Neuronal stem cell (in vitro differentiated cells): ENCODE measurements at regions not wholly inside any gene's neighbourhood (a gene's known extent, or its start where the extent isn't known, plus 50 kb on each side); places are given as distances from the start of the nearest gene placed in this dataset.

Experiments
- DNase-seq: peaks from one replicate; pipeline ENCODE4 v3.0.0-alpha.2; 2013; ENCODE audit warnings: low spot score
- H2AFZ ChIP-seq: one replicate; pipeline ENCODE4 v1.6.1; 2013; ENCODE audit warnings: mild to moderate bottlenecking, low read length, inconsistent platforms
- H2AK5ac ChIP-seq: 2 replicates; pipeline ENCODE4 v1.6.1; 2013; ENCODE audit warnings: low read depth, mild to moderate bottlenecking, inconsistent platforms, low read length, moderate library complexity, mixed read lengths
- H2BK120ac ChIP-seq: 2 replicates; pipeline ENCODE4 v1.6.1; 2013; ENCODE audit warnings: low read depth, mild to moderate bottlenecking, inconsistent platforms, low read length, moderate library complexity, mixed read lengths
- H2BK12ac ChIP-seq: one replicate; pipeline ENCODE4 v1.6.1; 2013; ENCODE audit warnings: low read length, inconsistent platforms
- H2BK15ac ChIP-seq: 2 replicates; pipeline ENCODE4 v1.6.1; 2013; ENCODE audit warnings: mild to moderate bottlenecking, low read length, inconsistent platforms, mixed read lengths
- H2BK5ac ChIP-seq: one replicate; pipeline ENCODE4 v1.6.1; 2013; ENCODE audit warnings: inconsistent platforms, mild to moderate bottlenecking, low read length, moderate library complexity
- H3K14ac ChIP-seq: one replicate; pipeline ENCODE4 v1.6.1; 2013; ENCODE audit warnings: low read length, inconsistent platforms
- H3K18ac ChIP-seq: 2 replicates; pipeline ENCODE4 v1.6.1; 2013; ENCODE audit warnings: low read length, inconsistent platforms
- H3K23ac ChIP-seq: 2 replicates; pipeline ENCODE4 v1.6.1; 2013; ENCODE audit warnings: low read depth, mild to moderate bottlenecking, mixed read lengths, low read length, inconsistent platforms; ENCODE audit not compliant: poor library complexity
- H3K27ac ChIP-seq: replicated peaks from 3 replicates; pipeline ENCODE4 v1.5.1; 2013; ENCODE audit warnings: low read length, inconsistent platforms
- H3K27me3 ChIP-seq, 3 experiments: 2 replicates each; pipeline ENCODE4 v1.6.1; 2013; ENCODE audit warnings: low read length in 3 of 3, mild to moderate bottlenecking in 2 of 3, inconsistent platforms in 1 of 3, low read depth in 1 of 3, mixed read lengths in 1 of 3, moderate library complexity in 1 of 3; ENCODE audit not compliant: control insufficient read depth in 3 of 3, insufficient read depth in 3 of 3
- H3K36me3 ChIP-seq, 2 donors: replicated peaks in 1 of 2; 2 replicates each; pipeline ENCODE4 v1.6.1; 2013; ENCODE audit warnings: low read length in 2 of 2; ENCODE audit not compliant: control insufficient read depth in 2 of 2, insufficient read depth in 2 of 2
- H3K4ac ChIP-seq: 2 replicates; pipeline ENCODE4 v1.6.1; 2013; ENCODE audit warnings: inconsistent platforms, mild to moderate bottlenecking, low read length, moderate library complexity
- H3K4me1 ChIP-seq, 2 donors: 1 replicate in 1 of 2; 2 replicates in 1 of 2; pipeline ENCODE4 v1.6.1; 2013; ENCODE audit warnings: low read length in 2 of 2, low read depth in 1 of 2; ENCODE audit not compliant: control insufficient read depth in 2 of 2, insufficient read depth in 1 of 2
- H3K4me2 ChIP-seq: one replicate; pipeline ENCODE4 v1.6.1; 2013; ENCODE audit warnings: mild to moderate bottlenecking, low read length, inconsistent platforms; ENCODE audit not compliant: insufficient read depth, poor library complexity, severe bottlenecking
- H3K4me3 ChIP-seq, 2 donors: 2 replicates each; pipeline ENCODE4 v1.5.1; 2013; ENCODE audit warnings: low read length in 2 of 2, mild to moderate bottlenecking in 2 of 2, inconsistent platforms in 1 of 2, moderate library complexity in 1 of 2
- H3K79me1 ChIP-seq: one replicate; pipeline ENCODE4 v1.6.1; 2013; ENCODE audit warnings: low read depth, mild to moderate bottlenecking, inconsistent platforms, low read length, moderate library complexity
- H3K9ac ChIP-seq: one replicate; pipeline ENCODE4 v1.6.1; 2013; ENCODE audit warnings: mild to moderate bottlenecking, low read depth, low read length, inconsistent platforms; ENCODE audit not compliant: poor library complexity
- H3K9me3 ChIP-seq, 2 donors: replicated peaks in 1 of 2; 2 replicates each; pipeline versions ENCODE3 to v1.6.1; 2013; ENCODE audit warnings: low read length in 2 of 2, mild to moderate bottlenecking in 2 of 2, inconsistent platforms in 1 of 2, low read depth in 1 of 2, mixed read lengths in 1 of 2, moderate library complexity in 1 of 2; ENCODE audit not compliant: control insufficient read depth in 2 of 2, insufficient read depth in 1 of 2
- H4K8ac ChIP-seq: one replicate; pipeline ENCODE4 v1.6.1; 2013; ENCODE audit warnings: low read depth, mild to moderate bottlenecking, inconsistent platforms, low read length, moderate library complexity
- H4K91ac ChIP-seq: one replicate; pipeline ENCODE4 v1.6.1; 2013; ENCODE audit warnings: low read length, low read depth, mild to moderate bottlenecking, inconsistent platforms; ENCODE audit not compliant: poor library complexity
- WGBS, 2 donors: extraction: QIAGEN DNeasy Blood & Tissue Kit; methylation state at CpG; one replicate each; pipeline ENCODE4 v1.1.7; 2013; ENCODE audit warnings: missing lambda C conversion rate in 2 of 2, mixed read lengths in 1 of 2; ENCODE audit not compliant: insufficient read length in 2 of 2, insufficient replicate concordance in 1 of 2; ENCODE audit errors: extremely low coverage in 2 of 2; 5-methylcytosine and 5-hydroxymethylcytosine counted together

- no peak overlapping the region for H2AFZ ChIP-seq
- no peak overlapping the region for H3K9ac ChIP-seq
- H3K4ac ChIP-seq, result no peak overlapping the region
- no peaks in the 10 kb centered on the region for H3K27me3 ChIP-seq
- no peak overlapping the region for H3K18ac ChIP-seq
- DNase-seq, result no peak
- H3K14ac ChIP-seq, result no peak overlapping the region
- no peaks in the 10 kb centered on the region for H3K4me1 ChIP-seq
- no CpG with 5 or more reads among the region's 3 CpGs for WGBS, 2 donors
- no peak overlapping the region for H4K8ac ChIP-seq
- no peak overlapping the region for H3K23ac ChIP-seq
- H3K79me1 ChIP-seq, result no peaks in the 10 kb centered on the region
- H2BK120ac ChIP-seq, result no peak overlapping the region
- H3K4me2 ChIP-seq, result no peak overlapping the region
- H4K91ac ChIP-seq, result no peak overlapping the region
- H2BK5ac ChIP-seq, result no peak overlapping the region
- no peak overlapping the region for H2AK5ac ChIP-seq
- no peaks in the 10 kb centered on the region for H3K36me3 ChIP-seq
- H3K9me3 ChIP-seq, result no peaks in the 10 kb centered on the region
- no peak overlapping the region for H3K4me3 ChIP-seq
- H2BK12ac ChIP-seq, result no peak overlapping the region
- H2BK15ac ChIP-seq, result no peak overlapping the region
- no peak overlapping the region for H3K27ac ChIP-seq
These were observed 1010.9 kb upstream of the NXPH2 start for GRCh38 chr2:139790807-139791752.

DNA sequence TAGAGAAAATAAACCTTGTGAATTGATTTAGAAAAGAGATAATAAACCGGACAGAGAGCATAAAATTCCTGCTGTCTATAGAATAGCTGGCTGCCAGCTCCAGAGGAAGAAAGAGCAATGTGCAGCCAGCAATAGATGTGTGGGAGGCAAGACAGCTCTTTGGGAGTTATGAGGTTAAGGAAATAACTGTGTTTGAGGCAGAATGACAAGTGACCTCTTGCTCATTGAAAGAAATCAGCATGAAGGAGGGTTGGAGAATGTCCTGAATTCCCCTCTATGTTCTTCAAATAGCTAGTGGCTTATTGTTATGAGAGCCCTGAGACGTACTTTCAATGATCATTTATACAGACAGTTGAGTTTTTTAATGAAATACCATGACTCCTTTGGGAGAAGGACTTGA, 1009.9 kb upstream of the NXPH2 start:
- Histone ChIP-seq H4K91ac (no peak overlapping the region), H3K27ac (no peak overlapping the region), H2BK15ac (no peak overlapping the region), H2AFZ (no peak overlapping the region), H4K8ac (no peak overlapping the region), H3K9me3 (no peaks in the 10 kb centered on the region), H3K14ac (no peak overlapping the region), H3K79me1 (no peaks in the 10 kb centered on the region), H2BK5ac (no peak overlapping the region), H3K4me1 (no peaks in the 10 kb centered on the region), H2BK12ac (no peak overlapping the region), H3K27me3 (no peaks in the 10 kb centered on the region), H3K4me2 (no peak overlapping the region), H2AK5ac (no peak overlapping the region), H3K36me3 (no peaks in the 10 kb centered on the region), H3K18ac (no peak overlapping the region), H2BK120ac (no peak overlapping the region), H3K9ac (no peak overlapping the region), H3K4me3 (no peak overlapping the region), H3K23ac (no peak overlapping the region), H3K4ac (no peak overlapping the region)
- WGBS, 2 donors, result no CpG with 5 or more reads among the region's 2 CpGs
- no peak for DNase-seq

DNA sequence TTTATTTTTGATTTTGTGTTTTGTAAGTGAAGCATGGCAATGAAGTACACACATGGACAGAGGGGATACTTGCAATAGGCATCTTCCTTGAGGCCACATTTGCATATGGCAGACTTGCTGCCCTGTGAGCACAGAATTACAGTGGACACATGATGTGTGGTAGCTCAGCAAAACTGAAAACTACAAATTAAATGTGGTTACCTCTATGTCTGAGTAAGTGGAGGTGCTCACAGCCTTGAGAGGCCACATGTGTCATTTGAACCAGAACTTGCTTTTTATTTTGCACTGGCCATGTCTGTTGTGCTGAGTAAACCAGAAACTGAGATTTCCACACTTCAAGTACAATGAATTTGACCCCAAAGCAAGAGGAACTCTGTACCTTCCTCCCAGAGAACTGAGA, 998.5 kb upstream of the NXPH2 start:
- Histone ChIP-seq H3K4ac (no peak overlapping the region), H3K4me2 (no peak overlapping the region), H2BK5ac (no peak overlapping the region), H4K91ac (no peak overlapping the region), H3K79me1 (no peaks in the 10 kb centered on the region), H3K4me1 (no peaks in the 10 kb centered on the region), H2AK5ac (no peak overlapping the region), H2BK120ac (no peak overlapping the region), H3K23ac (no peak overlapping the region), H3K27me3 (no peaks in the 10 kb centered on the region), H2BK15ac (no peak overlapping the region), H3K18ac (no peak overlapping the region), H2AFZ (no peak overlapping the region), H2BK12ac (no peak overlapping the region), H4K8ac (no peak overlapping the region), H3K9me3 (no peaks in the 10 kb centered on the region), H3K27ac (no peak overlapping the region), H3K36me3 (no peaks in the 10 kb centered on the region), H3K9ac (no peak overlapping the region), H3K14ac (no peak overlapping the region), H3K4me3 (no peak overlapping the region)
- DNase-seq, result no peak

GRCh38 chr2:139773720-139774277, 993.6 kb upstream of the NXPH2 start:
- no peak overlapping the region for H2AK5ac ChIP-seq
- no CpG with 5 or more reads among the region's 1 CpG for WGBS, 2 donors
- H3K27ac ChIP-seq, result no peak overlapping the region
- DNase-seq, result no peak
- H3K79me1 ChIP-seq, result no peaks in the 10 kb centered on the region
- no peak overlapping the region for H2BK5ac ChIP-seq
- no peak overlapping the region for H3K9ac ChIP-seq
- H3K36me3 ChIP-seq, result no peaks in the 10 kb centered on the region
- H3K18ac ChIP-seq, result no peak overlapping the region
- no peak overlapping the region for H3K14ac ChIP-seq
- H2BK15ac ChIP-seq, result no peak overlapping the region
- H3K4me2 ChIP-seq, result no peak overlapping the region
- H2AFZ ChIP-seq, result no peak overlapping the region
- no peak overlapping the region for H3K4me3 ChIP-seq
- no peak overlapping the region for H4K91ac ChIP-seq
- no peaks in the 10 kb centered on the region for H3K9me3 ChIP-seq
- no peak overlapping the region for H2BK120ac ChIP-seq
- H3K23ac ChIP-seq, result no peak overlapping the region
- H3K4ac ChIP-seq, result no peak overlapping the region
- H3K4me1 ChIP-seq, result no peaks in the 10 kb centered on the region
- H2BK12ac ChIP-seq, result no peak overlapping the region
- no peak overlapping the region for H4K8ac ChIP-seq
- H3K27me3 ChIP-seq, result no peaks in the 10 kb centered on the region
